Stimulated activated CD4-positive, alpha-beta T cell treated with anti-CD3 and anti-CD28 coated beads, Interleukin-2, amount 100 ng/mL, for 48 hours (primary cell): ENCODE measurements at regions not wholly inside any gene's neighbourhood (a gene's known extent, or its start where the extent isn't known, plus 50 kb on each side); places are given as distances from the start of the nearest gene placed in this dataset.

Experiments
- DNase-seq, 2 donors: peaks; one replicate each; pipeline ENCODE4 v3.0.0-alpha.2; 2020

DNA sequence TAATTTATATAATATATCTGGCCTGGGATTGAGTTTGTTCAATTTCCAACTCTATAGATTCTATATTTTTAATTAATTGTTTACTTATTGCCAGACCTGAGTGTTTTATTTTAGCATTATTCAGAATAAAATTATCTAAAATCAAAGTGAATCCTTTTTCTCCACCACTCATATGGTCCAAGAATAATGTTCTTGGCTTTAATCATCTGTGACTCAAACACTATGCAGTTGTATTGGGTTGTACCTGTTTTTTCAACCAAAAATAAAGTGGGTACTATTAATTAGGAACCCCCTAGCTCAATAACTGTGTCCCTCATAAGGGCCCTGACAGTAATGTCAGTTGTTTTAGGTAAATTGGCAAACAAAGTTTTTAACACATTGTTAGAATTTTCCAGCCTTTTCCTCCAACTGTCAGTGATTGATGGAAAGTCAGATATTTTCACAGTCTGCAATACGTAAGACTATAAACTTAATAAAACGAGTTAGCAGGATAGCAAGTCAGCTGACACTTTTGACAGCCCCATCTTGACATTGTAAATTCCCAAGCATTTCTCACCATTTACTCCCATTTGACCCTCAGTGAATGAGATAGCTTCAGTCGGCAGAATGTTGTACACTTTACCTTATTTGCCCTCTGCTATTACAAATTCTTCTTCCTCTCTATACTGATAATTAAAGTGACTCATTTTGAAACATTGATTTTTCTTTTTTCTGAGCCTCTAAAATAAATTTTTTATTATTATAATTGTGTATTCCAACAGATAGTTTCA lies 587.4 kb downstream of the METTL4 start:
- DNase-seq: no peak

DNA sequence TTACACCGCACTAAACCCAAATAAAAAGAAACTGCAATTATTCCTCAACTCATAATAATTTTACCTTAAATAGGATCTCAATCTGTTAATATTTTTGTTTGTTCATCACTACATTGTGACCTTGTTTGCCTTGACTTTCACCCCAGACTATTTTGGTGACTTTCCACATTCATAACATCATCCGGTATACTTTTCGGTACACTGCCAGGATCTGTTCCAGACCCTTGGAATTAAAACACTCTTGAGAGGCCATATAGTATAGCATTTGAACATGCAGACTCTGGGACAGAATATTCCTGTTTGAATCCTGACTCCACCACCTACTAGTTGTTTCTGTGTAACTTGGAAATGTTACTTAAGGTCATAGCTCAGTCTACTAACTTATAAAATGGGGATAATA lies 577.4 kb downstream of the METTL4 start:
- no peak for DNase-seq

DNA sequence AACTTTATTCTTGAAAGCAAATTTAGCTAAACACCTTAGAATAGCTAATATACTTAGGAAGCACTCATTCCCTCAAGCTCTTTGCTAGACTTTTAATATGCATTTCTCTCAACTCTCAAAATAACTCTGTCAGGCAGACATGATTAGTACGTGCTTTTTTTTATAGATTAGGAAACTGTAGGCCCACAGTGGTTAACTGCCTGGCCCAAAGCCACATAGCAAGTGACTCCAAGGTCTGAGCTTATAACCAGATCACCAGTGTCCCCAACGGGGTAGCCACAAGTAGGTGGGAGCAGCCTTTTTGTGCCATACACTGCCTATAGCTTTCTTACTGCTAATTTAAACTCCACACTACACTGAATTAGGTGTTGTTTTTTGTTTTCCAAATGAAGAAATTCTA lies 576.8 kb downstream of the METTL4 start:
- no peak for DNase-seq

DNA sequence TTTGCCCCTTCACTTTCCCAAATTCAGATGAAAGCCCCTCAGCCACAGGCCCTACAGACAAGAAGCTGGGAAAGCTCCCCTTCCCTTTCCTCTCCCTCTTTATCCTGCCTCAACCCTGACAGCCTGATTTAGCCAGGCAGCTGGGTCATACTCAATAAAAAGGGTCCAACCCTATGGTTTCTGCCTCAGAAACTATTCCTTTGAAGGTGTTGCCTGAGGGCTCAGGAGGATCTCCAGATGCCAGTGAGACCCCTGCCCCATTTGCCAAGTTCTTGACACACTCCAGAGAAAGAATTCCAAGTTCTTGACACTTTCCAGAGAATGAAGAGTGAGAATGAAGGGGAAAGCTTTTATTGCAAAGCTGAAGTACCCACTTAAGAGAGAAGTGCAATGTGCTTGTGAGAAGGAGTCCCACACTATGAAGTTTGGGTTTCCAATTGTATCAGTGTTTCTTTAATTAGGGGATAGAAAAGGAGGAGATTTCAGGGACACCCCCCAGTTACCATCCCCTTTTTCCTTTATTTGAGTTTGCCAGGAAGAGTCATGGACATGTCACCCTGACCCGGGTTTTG lies 576.2 kb downstream of the METTL4 start:
- DNase-seq: no peak

DNA sequence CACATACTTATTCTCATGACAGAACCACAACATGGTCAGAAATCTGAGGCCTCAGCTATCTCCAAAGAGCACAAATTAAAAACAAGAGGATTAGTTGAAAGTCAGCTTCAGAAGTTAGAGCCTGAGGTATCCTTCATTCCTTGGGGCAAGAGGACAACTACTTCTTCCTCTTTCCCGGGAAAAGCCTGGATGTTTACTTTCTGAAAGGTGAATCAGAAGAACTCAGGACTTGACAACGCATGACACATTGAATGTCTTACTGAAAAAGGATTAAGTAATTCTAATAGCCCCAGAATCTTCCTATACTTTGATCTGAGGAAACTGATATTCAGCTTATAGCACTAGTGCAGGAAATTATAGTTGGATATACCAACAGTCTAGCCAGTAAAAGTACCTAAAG lies 573.2 kb downstream of the METTL4 start:
- DNase-seq: no peak

DNA sequence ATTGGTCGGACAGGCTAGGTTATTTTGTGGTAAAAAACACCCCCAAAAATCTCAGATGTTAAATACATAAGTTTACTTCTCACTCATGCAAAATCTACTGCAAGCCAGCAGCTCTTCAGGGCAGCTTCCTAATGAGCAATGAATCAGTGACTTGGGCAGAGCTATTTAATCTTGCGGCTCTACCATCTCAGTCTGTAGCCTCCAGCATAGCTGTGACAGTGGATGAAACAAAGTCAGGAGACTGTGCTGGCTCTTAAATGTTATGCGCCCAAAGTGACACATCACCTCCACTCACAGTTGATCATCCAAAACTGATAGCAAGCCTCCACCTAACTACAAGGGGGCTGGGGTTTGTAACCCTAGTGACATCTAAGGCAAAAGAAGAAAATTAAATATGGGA lies 571.9 kb downstream of the METTL4 start:
- DNase-seq: no peak

DNA sequence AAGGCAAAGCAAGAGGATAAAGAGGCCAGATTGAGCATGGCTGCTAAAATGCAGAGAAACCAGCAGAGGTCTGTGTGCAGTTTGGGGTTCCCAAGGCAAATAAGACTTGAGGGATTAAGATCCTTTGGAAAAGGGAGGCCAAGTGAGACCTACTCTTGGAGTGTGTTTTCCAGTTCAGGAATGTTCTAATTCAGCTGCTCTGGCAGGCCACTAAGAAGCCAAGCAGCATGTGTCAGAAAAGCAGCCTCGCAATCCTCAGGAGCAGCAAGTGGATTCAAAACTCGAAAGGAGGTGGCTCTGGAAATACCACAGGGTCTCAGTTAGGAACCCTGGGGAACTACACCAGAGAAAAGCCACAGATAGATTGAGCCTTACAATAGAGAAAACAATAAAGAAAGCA lies 569.2 kb downstream of the METTL4 start:
- no peak for DNase-seq

DNA sequence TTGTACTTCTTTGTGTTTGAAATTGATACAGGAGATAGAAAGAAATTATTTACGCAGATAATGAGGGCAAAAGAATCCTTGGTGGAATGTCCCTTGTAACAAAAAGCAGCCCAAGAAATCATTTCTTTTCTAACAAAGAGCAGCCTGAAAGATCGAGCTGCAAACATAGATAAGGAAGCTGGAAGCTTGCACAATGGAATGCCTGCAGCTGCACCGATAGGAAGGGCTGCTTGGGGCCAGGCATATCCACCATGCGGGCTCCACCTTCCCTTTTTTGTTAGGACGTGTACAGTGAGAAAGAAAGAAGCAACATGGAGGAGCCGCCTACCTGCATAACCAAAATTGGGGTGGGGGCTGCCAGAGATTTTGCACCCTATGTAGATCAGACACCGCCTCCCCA lies 568.7 kb downstream of the METTL4 start:
- no peak for DNase-seq

DNA sequence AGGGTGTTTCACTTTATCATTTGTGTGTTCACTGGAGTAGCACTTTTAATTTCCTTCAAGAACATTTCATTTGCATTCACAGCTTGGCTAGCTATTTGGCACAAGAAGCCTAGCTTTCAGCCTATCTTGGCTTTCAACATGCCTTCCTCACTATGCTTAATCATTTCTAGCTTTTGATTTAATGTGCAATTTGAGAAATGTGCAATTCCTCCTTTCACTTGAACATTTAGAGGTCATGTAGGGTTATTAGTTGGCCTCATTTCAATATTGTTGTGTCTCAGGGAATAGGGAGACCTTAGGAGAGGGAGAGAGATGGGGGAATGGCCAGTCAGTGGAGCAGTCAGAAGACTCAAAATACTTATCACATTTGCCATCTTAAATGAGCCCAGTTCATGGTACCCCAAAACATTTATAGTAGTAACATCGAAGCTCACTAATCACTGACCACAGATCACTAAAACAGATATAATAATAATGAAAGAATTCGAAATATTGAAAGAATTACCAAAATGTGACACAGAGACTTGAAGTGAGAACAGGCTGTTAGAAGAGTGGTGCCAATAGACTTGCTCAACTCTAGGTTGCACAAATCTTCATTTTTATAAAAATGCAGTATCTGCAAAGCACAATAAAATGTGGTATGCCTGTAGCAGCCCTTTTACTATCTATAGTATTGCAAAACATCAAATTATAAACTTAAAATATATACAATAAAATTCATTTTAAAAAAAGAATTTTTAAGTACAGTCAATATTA lies 561.2 kb downstream of the METTL4 start:
- DNase-seq: no peak

DNA sequence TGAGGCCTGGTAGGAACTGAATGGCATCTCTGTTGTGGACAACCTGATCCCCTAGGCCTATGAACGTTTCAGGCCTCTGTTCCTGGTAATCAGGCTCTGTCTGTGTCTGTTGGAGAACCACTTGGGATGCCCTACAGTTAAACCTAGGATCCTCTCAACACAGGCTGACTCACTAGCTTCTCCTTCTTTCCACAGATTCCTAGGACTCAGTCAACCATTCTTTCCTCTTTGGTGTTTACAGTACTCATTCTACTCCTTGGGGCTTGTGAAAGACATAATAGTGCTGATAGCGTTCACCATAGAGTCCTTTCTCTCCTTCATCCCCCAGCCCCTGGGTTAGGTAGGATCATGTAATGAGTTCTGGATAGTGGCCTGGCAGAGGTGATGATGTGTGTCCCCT lies 544.3 kb downstream of the METTL4 start:
- DNase-seq: no peak

DNA sequence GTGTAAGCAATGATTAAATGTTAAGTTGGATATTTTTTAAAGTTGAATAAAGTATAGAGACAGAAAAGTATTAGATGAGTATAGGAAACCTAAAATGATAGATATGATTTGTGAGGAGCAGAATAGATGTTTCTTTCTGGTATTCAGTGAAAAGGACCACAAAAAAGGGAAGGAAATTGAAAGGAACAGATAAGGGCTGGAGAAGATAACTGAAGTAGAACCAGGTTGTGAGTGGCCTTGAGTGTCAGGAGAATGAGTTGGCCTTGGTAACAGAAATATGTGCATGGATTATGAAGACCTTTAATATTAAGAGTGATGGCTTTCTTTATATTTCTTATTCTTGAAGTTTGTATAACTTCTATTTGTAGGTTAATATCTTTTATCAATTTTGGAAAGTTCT lies 543.5 kb downstream of the METTL4 start:
- DNase-seq: no peak

DNA sequence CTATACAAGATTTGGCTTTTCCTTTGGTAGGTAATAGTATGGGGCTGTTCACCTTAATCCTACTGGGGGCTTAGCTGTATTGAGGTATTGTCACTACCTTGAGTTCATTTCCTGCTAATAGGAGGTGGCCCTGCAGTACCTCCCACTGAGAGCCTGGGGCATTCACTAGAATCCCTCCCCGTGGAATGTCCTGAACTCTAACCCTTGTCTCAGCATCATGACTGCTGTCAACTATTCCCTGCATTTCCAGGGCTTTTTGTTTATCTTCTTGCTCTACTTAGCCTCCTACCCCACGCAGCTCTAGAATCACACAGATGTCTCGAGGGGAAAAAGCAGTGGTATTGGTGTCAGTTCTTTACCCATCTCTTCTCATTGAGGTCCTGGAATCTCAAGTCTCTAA lies 542.3 kb downstream of the METTL4 start:
- no peak for DNase-seq

DNA sequence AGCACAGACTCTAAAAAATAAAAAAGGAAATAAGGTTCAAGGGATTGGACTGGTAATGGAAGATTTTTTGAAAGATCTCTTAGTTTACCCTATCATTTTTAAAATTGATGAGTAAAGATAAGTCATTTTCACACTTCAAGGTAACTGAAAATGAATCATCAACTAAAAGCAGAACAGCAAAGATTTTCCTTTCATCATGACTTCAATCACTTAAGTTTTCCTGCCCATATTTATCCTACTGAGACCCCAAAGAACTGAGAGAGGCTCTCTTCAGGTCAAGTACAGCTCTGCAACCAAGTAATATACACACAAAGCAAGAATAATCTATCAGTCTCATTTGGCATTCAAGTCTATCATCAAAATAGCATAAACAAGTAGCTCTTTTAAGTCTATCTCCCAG lies 540.7 kb downstream of the METTL4 start:
- no peak for DNase-seq

DNA sequence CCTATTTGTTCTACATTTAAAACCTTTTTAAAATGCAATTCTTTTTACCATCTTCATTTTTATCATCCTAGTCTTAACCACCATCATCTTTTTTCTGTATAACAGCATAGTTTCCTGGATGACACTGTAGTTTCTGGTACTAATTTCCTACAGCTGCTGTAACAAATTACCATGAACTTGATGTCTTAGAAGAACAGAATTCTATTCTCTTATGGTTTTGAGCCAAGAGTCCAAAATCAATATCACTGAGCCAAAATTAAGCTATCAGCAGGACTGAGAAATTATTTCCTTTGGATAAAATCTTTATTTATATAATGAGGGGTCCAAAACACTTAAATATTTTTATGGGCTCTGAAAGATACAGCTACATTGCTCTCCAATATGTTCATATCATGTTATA lies 539.3 kb downstream of the METTL4 start:
- DNase-seq: no peak

DNA sequence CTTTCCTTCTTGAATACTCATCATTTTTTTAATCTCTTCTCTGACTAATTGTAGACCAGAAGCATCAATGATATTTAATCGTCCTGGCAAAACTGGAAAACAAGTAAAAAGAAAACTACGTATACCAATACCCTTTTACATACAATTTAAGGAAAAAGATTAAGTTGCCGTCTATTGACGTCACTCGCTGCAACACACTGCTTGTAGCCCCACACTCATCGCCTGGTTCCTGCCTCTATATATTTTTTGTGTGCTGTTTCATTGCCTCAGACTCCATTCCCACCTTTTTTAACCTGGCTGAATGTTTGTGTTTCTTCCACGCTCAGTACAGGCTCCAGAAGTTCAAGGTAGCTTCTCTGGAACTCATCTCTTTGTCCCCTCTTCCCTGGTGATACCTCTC lies 536.2 kb downstream of the METTL4 start:
- no peak for DNase-seq

DNA sequence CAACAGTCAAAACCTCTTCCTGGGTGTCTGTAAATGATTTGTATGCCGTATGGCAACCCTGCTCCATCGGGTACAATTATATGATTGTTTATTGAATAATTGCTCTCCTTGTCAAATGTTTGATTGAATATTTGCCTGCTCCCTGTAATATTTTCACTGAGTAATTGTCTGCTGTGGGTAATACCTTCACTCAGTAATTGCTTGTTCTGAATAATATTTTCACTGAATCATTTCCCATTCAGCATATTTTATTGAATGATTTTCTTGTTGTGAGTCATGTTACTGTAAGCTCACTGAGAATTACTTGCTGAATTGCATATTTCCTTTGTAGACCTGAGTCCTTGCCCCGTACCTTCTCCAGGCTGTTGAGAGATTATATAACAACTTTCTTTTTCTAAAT lies 535.2 kb downstream of the METTL4 start:
- no peak for DNase-seq

DNA sequence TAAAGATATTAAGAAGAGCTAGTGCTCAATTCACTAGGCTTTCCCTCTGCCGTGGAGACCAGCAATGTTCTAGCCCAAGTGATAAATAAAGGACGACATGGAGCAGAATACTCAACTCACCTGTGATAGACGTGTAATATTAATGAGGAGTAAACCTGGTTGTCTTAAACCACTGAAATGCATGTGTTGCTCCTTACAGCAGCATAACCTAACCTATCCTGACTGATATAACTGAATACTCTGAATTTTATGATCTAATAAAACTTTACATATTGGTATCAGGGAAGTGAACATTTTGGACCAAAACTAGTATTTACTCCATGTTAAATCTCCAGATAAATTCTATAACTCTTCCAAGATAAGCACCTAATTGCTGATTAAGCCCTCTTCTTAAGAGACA lies 531.0 kb downstream of the METTL4 start:
- no peak for DNase-seq

DNA sequence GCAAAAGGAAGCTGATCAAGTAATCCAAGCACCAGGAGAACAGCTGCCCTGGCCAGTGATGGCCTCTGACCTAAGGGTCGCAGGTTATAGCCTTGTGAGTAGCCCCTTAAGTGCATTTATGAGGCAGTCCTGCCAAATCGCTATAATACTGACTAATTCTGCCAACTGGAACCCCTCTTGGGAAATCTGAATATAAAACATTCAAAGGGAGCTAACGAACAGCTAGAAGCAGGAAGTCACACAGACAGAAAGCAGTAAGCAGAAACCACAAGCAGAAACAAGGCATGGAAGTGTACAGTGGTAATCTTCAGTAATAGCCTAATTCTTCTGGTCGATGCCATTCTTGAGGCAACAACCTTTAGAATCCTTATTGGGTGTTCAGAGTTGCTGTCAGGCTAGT lies 521.3 kb downstream of the METTL4 start:
- no peak for DNase-seq

DNA sequence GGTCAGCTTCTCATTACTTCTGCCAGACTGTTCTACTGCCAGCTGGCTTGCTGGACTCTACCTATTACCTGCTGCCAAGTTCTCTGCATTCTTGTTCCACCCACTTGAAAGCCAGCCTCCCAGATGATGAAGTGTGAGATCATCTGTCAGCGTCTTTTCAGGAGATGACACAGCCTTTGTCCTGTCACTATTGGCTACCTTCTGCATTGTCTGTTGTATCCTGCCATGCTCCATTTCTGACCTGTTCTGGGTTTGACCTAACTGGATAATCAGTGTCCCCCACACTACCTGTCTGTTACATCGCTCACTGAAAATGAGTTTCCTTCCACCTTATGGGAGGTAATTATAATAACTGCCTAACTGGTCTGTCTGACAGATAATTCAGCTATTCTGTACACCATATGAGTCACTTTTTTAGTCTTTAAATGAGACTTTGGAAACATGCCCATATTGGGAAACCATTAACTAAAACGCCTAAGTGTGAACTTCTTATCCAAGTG lies 520.6 kb downstream of the METTL4 start:
- DNase-seq: no peak

DNA sequence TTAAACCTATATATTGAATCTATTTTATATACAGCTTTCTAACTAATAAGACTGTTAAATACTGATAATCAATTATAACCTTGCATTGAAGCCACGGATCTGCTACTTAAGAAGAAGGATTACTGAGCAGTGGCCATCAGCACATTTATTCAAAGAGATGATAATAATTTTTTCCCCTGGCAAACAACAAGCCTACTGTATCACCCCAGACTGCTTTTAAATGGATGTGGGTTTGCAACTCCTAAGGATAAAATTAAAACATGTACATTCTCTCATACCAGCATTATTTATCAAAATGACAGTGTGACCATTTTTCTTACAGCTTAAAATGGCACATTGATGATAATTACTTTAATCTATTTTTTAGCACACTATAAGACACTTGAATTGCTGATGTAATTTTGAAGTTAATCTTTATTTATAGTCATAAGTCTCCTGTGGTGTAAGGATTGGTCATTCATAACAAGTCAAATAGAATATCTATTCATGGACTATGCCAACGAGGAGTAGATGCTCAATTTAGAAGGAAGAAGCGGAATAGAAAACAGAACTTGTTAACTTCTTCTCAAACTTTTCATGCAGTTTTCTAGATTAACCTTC lies 517.7 kb downstream of the METTL4 start:
- DNase-seq: no peak

DNA sequence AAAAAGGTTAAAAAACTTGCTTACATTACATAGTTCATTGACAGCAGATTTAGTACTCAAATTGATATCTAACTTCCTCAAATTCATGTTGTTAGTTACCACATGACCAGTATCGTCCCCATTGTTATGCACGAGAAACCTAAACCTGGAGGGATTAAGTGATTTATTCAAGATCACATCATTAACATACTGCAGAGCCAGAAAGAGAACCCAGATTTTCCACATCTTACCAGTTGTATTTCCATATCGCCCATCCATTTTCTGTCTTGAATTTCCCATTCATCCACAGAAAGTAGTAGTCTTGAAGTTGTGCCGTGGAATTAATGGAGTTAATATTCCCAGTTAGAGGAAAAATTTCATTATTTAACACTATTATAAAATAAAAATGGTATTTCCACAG lies 512.0 kb downstream of the METTL4 start:
- no peak for DNase-seq

DNA sequence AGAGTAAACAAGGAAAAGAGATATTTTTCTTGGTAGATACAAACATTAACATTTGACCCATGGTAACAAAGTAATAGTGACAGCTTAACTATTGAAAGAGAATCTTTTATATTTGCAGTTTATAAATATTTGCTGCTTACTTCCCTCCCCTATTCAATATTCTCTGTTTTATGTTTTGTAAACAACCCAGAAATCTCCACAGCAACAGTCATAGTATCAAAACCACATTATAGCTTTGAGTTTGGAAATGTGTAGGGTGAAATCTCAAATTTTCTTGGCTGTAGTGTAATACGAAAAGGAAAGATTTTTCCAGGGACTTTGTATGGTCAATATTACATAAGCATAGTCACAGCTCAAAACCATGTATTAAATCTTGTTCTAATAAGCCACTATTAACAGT lies 511.2 kb downstream of the METTL4 start:
- DNase-seq: no peak

DNA sequence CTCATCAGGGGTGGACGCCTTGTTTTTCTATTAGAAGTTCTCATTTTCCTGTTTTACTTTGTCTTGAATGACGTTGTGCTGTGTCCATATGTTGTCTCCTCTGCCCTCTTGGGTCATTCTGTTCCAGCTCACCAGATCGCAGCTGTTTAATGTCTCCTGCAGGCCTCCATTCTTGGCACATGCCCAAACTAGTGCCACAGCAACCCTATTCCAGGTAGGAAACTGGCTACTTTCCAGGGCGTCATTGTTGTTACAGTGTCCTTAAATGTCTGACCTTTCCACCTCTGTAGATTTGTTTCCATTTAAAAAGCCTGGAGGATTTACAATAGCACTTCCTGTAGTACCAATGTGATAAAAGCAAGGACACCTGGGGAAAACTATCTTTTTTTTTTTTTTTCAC lies 500.7 kb downstream of the METTL4 start:
- no peak for DNase-seq

DNA sequence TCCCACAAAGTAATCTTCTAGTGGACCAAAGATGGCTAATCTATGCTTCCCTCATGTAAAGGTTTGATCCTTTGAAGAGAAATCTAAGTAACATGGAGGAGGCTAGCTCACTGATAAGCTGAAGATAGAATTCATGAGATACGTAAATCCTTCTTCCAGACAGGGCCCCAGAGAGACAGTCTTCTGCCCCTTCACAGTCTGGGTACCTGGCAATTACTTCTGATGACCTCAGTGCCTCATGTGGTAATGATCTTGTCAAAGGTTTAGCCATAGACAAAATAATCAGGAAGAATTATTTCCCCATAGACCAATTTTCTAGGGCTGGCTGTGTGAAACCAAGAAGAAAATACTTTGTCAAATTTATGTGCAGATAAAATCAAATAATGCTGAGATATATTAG lies 495.8 kb downstream of the METTL4 start:
- DNase-seq: no peak
